ENCODE measurements at regions not wholly inside any gene's neighbourhood (a gene's known extent, or its start where the extent isn't known, plus 50 kb on each side); places are given as distances from the start of the nearest gene placed in this dataset.

DNA sequence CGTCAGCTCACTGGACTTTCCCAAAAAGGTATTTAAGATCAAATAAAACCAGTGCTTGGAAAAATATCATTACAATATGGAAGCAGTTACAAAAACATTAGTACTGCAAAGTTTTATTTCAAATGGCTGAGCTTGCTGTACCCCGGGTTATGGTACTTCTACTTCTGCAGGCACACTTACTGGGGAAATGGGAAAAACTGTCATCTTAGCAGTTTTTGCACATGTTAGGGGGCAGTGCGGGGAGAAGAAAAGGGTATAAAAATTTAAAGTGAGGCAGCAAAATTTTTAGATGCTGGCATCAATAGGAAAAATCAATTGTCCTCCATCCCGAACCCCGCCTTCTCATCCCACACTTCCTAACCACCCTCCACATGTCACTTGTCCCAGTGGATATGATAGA lies 133.4 kb downstream of the ATG4C start:
- Histone ChIP-seq H3K36me3 (ENCODE audit: insufficient read depth, low read length) (no peaks in the 10 kb centered on the region), H3K9me3 (ENCODE audit: control insufficient read depth, insufficient read depth, low read length) (no peaks in the 10 kb centered on the region), H3K4me1 (ENCODE audit: insufficient read depth, low read length) (peaks cover 15% of the 10 kb centered on the region; the same call in 1 of the 2 replicates), H3K9ac (ENCODE audit: low read depth, low read length) (no peak overlapping the region)

DNA sequence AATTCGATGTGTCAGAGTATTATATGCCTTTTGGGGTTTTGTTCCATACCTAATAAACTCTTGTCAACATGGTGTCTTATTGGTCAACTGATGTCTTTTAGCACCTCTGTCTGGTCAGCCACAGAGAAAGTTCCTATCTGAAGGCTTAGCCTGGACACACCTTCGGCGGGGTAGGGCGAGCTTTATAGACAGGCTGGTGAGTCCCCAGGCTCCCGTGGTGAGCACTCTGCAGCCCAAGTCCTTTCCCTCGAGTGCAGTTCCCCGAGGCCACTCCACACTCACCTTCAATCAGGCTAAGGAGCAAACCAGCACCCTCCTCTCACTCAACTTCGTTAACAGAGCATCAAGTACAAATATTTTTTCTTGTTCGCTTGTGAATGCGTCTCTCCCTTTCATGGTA lies 133.9 kb downstream of the ATG4C start:
- no peaks in the 10 kb centered on the region for H3K36me3 ChIP-seq (ENCODE audit: insufficient read depth, low read length)
- peak overlapping the region; percentile 8; the same call in 1 of the 2 replicates for H3K9ac ChIP-seq (ENCODE audit: low read depth, low read length)
- H3K9me3 ChIP-seq (ENCODE audit: control insufficient read depth, insufficient read depth, low read length), result no peaks in the 10 kb centered on the region
- H3K4me1 ChIP-seq (ENCODE audit: insufficient read depth, low read length), result peaks cover 15% of the 10 kb centered on the region; the same call in 1 of the 2 replicates

DNA sequence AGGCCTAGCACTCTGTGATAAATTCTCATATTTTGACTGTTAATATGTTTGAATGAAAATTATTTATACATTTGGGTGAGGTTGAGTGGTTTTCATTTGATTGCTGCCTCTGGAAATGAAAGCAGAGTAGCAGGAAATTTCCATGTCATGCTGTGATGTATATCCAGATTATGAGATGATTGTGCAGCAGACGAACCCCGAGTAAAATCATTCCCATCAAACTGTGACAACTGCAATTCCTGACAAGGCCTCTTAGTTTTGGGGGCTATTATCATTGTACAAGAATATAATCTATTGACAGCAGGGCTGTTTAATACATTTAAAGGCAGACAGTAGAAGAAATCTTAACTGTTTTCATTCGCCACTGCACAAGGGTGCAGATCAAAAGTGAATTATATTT lies 134.8 kb downstream of the ATG4C start:
- Histone ChIP-seq H3K9ac (ENCODE audit: low read depth, low read length) (no peak overlapping the region), H3K4me1 (ENCODE audit: insufficient read depth, low read length) (peaks cover 15% of the 10 kb centered on the region; the same call in 1 of the 2 replicates), H3K36me3 (ENCODE audit: insufficient read depth, low read length) (no peaks in the 10 kb centered on the region), H3K9me3 (ENCODE audit: control insufficient read depth, insufficient read depth, low read length) (no peaks in the 10 kb centered on the region)

DNA sequence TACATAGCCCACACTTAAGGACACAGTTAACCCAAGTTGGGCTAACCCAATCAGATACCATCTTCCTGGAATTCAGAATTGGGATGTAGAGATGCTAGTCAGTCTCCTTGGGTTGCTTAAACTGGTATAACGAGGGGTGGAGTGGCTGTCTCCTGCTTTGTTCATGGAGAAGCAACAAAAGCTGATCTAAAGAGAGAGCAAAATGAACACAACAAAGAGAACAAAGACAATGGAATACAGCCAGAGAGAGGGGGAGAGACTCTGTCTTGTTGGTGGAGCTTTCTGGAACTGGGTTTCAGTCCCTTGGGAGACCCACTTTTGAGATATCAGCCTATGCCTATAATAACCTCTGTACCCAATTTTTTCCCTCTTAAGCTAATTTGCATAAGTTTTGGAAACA lies 138.1 kb downstream of the ATG4C start:
- Histone ChIP-seq H3K9ac (ENCODE audit: low read depth, low read length) (no peak overlapping the region), H3K9me3 (ENCODE audit: control insufficient read depth, insufficient read depth, low read length) (no peaks in the 10 kb centered on the region), H3K4me1 (ENCODE audit: insufficient read depth, low read length) (peaks cover 15% of the 10 kb centered on the region; the same call in 1 of the 2 replicates), H3K36me3 (ENCODE audit: insufficient read depth, low read length) (no peaks in the 10 kb centered on the region)

DNA sequence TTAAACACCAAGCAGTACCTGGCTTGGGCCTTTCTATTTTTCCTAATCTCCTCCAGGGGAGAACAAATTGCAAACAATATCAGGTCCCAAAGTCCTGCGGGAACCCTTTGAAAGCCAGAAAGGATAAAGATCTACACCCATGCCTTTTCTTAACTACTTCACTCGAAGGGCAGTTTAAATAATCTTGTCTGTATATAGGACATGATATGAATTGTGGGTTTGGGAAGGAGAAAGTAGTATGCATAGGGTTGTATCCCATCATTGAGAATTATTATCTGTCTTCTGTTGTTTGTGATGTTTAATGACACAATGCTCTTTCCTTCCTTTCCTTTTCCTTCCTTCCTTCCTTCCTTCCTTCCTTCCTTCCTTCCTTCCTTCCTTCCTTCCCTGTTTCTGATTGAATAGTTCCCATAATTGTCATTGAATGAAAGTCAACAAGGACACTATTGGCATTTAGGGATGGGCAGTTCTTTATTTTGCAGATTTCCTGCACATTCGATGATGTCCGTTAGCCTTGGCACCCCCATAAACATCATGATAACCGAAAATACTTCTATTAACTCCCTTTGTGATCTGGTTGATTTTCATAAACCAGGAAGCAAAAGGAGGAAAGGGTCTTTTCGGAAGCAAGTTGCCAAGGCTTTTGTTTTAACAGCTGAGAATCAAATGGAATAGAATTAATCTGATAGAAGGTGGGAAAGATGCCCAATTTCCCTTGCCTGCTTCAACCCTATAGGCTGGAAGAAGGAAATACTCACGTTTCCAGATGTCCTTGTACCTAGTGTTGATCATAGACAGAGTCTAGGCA lies 141.3 kb downstream of the ATG4C start:
- no peaks in the 10 kb centered on the region for H3K9me3 ChIP-seq (ENCODE audit: control insufficient read depth, insufficient read depth, low read length)
- H3K9ac ChIP-seq (ENCODE audit: low read depth, low read length), result no peak overlapping the region
- no peaks in the 10 kb centered on the region for H3K4me1 ChIP-seq (ENCODE audit: insufficient read depth, low read length)
- H3K36me3 ChIP-seq (ENCODE audit: insufficient read depth, low read length), result no peaks in the 10 kb centered on the region

DNA sequence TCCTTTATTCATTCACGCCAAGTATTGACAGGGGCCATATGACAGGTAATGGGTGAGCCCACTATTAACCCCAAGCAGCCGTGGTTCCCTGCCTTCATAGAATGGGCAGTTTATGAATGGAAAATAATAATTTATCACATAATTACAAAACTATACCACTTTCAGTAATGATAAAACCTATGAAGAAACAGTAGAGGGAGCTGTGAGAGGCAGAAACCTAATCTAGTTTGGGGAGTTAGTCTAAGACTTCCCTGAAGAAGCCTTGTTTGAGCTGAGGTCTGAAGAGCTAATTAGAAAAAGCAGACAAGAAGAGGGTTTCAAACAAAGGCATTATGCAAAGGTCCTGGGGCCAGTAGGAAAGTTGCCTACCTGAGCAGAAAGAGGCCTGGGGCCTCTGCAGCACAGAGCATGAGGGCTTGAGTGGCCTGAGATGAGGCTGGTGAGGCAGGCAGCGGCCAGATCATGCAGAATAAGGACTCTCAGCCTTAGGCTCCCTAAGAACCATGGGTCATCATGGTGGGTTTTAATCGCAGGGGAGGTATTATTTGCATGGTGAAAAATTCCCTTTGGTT lies 142.8 kb downstream of the ATG4C start:
- no peak overlapping the region for H3K9ac ChIP-seq (ENCODE audit: low read depth, low read length)
- H3K4me1 ChIP-seq (ENCODE audit: insufficient read depth, low read length), result no peaks in the 10 kb centered on the region
- H3K9me3 ChIP-seq (ENCODE audit: control insufficient read depth, insufficient read depth, low read length), result no peaks in the 10 kb centered on the region
- no peaks in the 10 kb centered on the region for H3K36me3 ChIP-seq (ENCODE audit: insufficient read depth, low read length)

DNA sequence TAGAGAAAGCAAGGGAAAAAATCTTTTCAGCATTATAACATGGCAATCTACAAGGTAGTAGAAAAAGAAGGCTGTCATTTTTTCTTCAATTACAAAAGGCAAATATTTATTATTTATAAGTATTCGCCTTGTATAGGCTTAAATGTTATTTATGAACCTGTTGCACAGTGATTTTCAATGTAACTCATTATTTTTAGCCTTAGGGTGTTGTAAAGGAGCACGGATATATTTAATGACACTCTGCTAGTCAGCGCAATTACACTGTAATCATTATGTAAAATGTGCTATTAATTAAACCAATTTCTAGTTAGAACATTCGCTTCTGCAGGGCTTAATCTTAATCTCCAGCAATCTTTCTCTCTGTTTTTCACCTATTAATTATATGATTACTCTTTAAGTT lies 145.0 kb downstream of the ATG4C start:
- Histone ChIP-seq H3K4me1 (ENCODE audit: insufficient read depth, low read length) (no peaks in the 10 kb centered on the region), H3K36me3 (ENCODE audit: insufficient read depth, low read length) (no peaks in the 10 kb centered on the region), H3K9ac (ENCODE audit: low read depth, low read length) (no peak overlapping the region), H3K9me3 (ENCODE audit: control insufficient read depth, insufficient read depth, low read length) (no peaks in the 10 kb centered on the region)

DNA sequence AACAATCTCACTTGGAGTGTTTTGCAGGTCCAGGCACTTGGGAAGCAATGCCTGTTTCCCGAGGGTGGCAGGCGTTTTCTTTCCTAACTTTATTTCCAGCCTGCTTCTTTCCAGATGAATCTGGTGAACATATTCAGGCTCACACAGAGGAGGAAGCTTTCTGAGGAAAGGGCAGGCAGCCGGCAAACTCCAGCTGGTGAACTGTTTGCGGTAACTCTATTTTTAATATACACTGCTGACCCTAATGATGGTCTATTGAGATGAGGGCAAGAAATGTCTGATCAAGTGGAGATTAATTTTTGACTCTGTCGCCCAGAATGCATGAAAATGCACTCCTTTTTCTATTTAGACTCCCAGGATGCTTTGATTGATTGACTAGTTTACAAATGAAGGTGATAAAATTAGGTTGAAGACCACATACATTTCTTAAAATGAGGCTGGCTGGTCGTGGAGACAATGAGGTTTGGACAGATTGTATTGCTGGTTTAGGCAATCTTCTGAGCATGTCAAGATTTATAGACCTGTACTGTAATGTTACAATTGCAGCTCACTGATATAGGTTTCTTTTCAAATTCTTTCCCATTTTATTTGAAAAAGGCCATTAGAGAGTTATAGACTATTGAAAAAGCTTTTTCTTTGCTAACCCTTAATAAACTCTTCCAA lies 153.8 kb downstream of the ATG4C start:
- Histone ChIP-seq H3K9ac (ENCODE audit: low read depth, low read length) (no peak overlapping the region), H3K4me1 (ENCODE audit: insufficient read depth, low read length) (no peaks in the 10 kb centered on the region), H3K9me3 (ENCODE audit: control insufficient read depth, insufficient read depth, low read length) (no peaks in the 10 kb centered on the region), H3K36me3 (ENCODE audit: insufficient read depth, low read length) (no peaks in the 10 kb centered on the region)

DNA sequence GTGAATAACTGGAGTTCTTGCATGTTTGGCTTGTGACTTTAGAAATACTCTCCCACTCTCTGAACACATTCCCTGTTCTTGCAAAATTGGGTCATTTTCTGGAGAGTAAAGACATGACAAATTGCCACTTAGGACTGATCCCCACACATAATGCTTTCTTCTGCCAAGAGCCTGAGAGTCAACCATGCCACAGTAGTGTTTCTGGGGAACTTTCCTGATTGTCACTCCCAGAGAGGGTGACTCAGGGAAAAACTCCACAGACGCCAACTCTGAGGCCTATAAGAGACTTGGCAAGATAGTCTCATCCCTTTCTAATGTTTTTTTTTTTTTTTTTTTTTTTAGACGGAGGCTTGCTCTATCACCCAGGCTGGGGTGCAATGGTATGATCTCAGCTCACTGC lies 157.8 kb downstream of the ATG4C start:
- H3K4me1 ChIP-seq (ENCODE audit: insufficient read depth, low read length), result no peaks in the 10 kb centered on the region
- no peaks in the 10 kb centered on the region for H3K36me3 ChIP-seq (ENCODE audit: insufficient read depth, low read length)
- H3K9ac ChIP-seq (ENCODE audit: low read depth, low read length), result no peak overlapping the region
- H3K9me3 ChIP-seq (ENCODE audit: control insufficient read depth, insufficient read depth, low read length), result no peaks in the 10 kb centered on the region

DNA sequence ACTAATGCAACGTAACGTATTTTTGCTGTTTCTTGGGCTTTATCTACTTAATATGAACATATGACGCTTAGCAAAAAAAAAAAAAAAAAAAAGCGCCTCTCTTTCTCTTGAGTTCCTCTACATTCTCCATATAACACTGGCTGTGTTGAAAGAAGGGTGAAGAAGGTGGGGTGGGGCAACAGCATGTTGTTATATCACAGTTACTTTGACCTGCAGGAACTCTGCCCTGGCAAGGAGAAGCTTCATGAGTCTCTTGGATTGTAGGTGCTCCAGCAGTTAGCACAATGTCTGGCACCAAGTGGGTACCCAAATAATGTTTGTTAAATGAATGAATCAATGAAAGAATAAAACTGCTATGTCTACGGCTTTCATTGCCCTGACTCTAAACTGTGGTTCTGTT lies 162.6 kb downstream of the ATG4C start:
- Histone ChIP-seq H3K9ac (ENCODE audit: low read depth, low read length) (no peak overlapping the region), H3K4me1 (ENCODE audit: insufficient read depth, low read length) (no peaks in the 10 kb centered on the region), H3K36me3 (ENCODE audit: insufficient read depth, low read length) (no peaks in the 10 kb centered on the region), H3K9me3 (ENCODE audit: control insufficient read depth, insufficient read depth, low read length) (no peaks in the 10 kb centered on the region)

DNA sequence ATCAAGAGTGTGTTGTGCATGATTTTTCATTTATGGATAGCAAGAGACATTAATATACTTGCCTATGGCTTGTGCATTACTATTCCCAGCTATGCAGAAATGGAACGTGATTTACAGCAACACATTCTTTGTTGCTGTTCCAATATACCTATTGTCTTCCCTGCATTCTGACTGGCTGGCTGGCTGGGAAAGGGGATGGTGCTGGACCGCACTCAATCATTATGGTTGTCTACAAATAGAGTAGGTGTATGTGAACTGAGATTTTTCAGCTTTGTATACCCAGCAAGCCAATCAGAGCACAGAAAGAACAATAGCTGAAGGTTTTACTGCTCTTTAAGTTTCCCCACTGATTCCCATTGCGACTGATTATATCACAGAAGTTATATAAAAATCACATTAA lies 167.5 kb downstream of the ATG4C start:
- Histone ChIP-seq H3K36me3 (ENCODE audit: insufficient read depth, low read length) (no peaks in the 10 kb centered on the region), H3K9ac (ENCODE audit: low read depth, low read length) (no peak overlapping the region), H3K4me1 (ENCODE audit: insufficient read depth, low read length) (peaks cover 10% of the 10 kb centered on the region; the same call in 1 of the 2 replicates), H3K9me3 (ENCODE audit: control insufficient read depth, insufficient read depth, low read length) (no peaks in the 10 kb centered on the region)

DNA sequence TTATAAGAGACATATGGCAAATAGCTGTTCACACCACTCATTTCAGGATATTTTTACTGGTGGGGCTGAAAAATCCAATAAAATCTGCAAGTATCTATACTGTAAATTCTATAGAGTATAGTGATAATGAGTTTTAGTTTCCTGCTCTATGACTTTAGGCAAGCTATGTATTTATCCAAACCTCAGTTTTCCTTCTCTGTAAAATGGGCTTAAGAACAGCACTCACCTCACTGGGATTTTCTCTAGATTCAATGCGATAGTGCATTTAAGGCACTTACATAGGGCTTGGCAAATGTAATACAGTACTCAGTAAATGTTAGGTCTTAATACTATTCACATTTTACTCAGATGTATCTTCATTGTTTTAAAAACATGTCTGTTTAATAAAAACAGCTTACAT lies 168.7 kb downstream of the ATG4C start:
- no peak overlapping the region for H3K9ac ChIP-seq (ENCODE audit: low read depth, low read length)
- no peaks in the 10 kb centered on the region for H3K36me3 ChIP-seq (ENCODE audit: insufficient read depth, low read length)
- H3K9me3 ChIP-seq (ENCODE audit: control insufficient read depth, insufficient read depth, low read length), result no peaks in the 10 kb centered on the region
- H3K4me1 ChIP-seq (ENCODE audit: insufficient read depth, low read length), result peaks cover 10% of the 10 kb centered on the region; the same call in 1 of the 2 replicates

DNA sequence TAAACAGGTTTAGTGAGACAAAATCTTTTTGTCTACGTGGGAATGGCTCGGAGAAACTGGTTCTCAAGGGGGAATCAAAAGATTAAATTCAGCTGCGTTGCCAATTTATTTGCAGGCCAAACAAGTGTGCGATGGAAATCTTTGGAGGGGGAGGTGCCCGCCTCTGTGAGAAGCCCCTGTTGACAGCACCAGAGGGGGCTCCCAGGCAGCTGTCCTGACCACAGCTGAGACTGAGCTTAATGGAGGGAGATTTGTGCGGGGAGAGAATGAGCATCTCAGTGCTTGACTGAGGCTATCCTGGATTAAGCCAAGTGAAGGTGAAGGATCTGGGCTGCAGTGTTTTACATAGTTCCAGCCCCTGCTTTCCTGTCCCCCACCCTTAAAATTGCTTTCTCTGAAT lies 169.7 kb downstream of the ATG4C start:
- Histone ChIP-seq H3K9ac (ENCODE audit: low read depth, low read length) (no peak overlapping the region), H3K4me1 (ENCODE audit: insufficient read depth, low read length) (peaks cover 10% of the 10 kb centered on the region; the same call in 1 of the 2 replicates), H3K36me3 (ENCODE audit: insufficient read depth, low read length) (no peaks in the 10 kb centered on the region), H3K9me3 (ENCODE audit: control insufficient read depth, insufficient read depth, low read length) (no peaks in the 10 kb centered on the region)

DNA sequence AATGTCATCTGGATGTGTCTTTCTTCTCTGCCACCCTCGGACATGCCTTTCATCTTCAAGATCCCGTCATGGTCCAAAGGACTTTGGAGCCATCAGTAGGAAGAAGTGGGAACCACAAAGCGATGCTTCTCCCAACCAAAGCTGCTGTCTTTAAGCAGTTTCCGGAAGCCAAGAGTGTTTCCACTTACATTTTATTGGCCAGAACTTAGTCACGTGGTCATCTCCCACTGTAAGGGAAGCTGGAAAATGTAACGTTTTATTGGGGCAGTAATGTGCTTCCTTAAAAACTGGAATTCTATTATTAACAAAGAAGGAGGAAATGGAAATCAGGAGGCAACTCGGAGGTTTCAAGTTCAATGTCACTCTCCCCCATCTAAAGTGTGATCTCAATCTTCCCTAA lies 170.8 kb downstream of the ATG4C start:
- H3K9ac ChIP-seq (ENCODE audit: low read depth, low read length), result no peak overlapping the region
- H3K36me3 ChIP-seq (ENCODE audit: insufficient read depth, low read length), result no peaks in the 10 kb centered on the region
- H3K4me1 ChIP-seq (ENCODE audit: insufficient read depth, low read length), result peaks cover 10% of the 10 kb centered on the region; the same call in 1 of the 2 replicates
- no peaks in the 10 kb centered on the region for H3K9me3 ChIP-seq (ENCODE audit: control insufficient read depth, insufficient read depth, low read length)

DNA sequence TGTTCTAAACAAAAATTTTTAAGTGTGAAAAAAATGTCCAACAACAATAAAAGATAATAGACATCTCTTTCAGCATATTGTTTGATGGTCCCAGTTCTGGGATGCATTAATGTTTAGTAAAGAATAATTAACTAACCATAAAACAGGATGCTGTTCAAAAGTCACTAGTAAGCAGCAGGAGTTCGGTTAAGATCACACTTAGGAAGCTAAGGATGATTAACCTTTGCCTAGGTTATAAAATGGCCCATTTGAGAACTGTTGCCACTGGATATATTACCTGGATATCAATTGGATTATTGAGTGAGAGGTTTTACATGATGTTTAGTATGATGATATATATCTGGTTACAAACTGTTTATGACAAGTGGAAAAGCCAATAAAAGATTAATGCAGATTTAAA lies 171.7 kb downstream of the ATG4C start:
- peaks cover 10% of the 10 kb centered on the region; the same call in 1 of the 2 replicates for H3K4me1 ChIP-seq (ENCODE audit: insufficient read depth, low read length)
- H3K9me3 ChIP-seq (ENCODE audit: control insufficient read depth, insufficient read depth, low read length), result no peaks in the 10 kb centered on the region
- no peaks in the 10 kb centered on the region for H3K36me3 ChIP-seq (ENCODE audit: insufficient read depth, low read length)
- no peak overlapping the region for H3K9ac ChIP-seq (ENCODE audit: low read depth, low read length)

All from ES-I3 (cell line).